ENCODE measurements at regions not wholly inside any gene's neighbourhood (a gene's known extent, or its start where the extent isn't known, plus 50 kb on each side); places are given as distances from the start of the nearest gene placed in this dataset.

DNA sequence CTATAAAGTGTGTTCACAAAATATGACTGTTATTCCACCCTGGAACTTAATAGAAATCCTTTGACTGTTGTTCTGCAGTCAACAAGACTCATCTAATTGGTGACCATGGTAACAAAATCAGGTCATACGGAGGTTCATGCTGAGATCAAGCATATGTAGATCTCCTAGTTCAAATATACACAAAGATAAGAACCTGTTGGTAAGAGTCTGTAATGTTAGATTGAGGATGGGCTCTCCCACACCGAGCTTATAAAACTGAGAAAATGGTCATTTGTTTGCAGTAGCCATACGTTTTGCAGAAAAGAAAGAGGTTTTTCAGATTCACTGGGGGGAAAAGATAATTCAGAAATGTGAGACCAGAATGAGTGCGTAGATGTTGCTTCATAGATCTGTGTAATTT, 468.1 kb downstream of the RPS6KC1 start:
- DNase-seq (ENCODE audit: low read depth) = no peak
- TF ChIP-seq, protein P1, sequence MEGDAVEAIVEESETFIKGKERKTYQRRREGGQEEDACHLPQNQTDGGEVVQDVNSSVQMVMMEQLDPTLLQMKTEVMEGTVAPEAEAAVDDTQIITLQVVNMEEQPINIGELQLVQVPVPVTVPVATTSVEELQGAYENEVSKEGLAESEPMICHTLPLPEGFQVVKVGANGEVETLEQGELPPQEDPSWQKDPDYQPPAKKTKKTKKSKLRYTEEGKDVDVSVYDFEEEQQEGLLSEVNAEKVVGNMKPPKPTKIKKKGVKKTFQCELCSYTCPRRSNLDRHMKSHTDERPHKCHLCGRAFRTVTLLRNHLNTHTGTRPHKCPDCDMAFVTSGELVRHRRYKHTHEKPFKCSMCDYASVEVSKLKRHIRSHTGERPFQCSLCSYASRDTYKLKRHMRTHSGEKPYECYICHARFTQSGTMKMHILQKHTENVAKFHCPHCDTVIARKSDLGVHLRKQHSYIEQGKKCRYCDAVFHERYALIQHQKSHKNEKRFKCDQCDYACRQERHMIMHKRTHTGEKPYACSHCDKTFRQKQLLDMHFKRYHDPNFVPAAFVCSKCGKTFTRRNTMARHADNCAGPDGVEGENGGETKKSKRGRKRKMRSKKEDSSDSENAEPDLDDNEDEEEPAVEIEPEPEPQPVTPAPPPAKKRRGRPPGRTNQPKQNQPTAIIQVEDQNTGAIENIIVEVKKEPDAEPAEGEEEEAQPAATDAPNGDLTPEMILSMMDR (IDR thresholded peaks at IDR 0.05; ENCODE audit: insufficient read depth, low read depth, low read length, missing control alignments) = no peak
- H3K4me3 ChIP-seq (ENCODE audit: low read depth, low read length) = no peak overlapping the region

DNA sequence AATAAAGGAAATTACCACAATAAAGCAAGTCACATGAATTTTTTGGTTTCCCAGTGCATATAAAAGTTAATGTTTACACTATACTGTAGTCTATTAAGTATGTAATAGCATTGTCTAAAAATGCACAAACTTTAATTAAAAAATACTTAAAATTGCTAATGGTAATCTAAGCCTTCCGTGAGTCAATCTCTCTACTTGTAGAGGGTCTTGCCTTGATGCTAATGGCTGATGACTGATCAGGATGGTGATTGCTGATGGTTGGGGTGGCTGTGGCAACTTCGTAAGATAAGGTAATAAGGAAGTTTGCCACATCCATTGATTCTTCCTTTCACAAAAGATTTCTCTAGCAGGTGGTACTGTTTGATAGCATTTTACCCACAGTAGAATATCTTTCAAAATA, 466.6 kb upstream of the PROX1 start:
- no peak for DNase-seq (ENCODE audit: low read depth)
- TF ChIP-seq, protein P1 (IDR thresholded peaks at IDR 0.05; ENCODE audit: insufficient read depth, low read depth, low read length, missing control alignments) = no peak
- no peak overlapping the region for H3K4me3 ChIP-seq (ENCODE audit: low read depth, low read length)

DNA sequence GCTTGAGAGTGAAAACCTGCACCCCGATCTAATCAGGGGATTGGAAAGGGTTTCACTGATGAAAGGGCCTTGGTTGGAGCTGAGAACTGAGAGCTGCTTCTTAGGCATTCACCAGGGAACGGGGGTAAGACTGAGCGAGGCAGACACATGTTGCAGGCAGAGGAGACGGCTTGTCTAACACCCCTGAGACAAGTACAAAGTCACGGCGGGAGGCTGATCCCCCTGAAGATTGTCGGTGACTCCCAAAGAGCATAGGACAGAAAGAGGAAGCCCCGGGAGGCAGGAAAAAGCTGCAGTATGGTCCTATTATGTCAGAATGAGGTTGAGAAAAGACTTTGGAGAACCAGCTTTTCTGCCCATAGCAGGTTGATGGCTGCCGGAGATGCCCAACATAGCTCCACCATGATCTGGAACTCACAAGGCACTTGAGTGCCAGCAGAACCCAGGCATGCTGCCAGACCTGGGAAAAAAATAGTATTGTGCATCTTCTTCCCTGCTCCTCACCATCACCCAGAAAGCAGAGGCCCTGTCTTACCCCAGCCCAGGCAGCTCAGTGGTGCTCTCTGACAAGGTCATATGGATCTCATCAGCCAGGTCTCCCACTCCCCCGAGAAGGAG, 463.9 kb upstream of the PROX1 start:
- no peak for DNase-seq (ENCODE audit: low read depth)
- no peak overlapping the region for H3K4me3 ChIP-seq (ENCODE audit: low read depth, low read length)
- TF ChIP-seq, protein P1 (IDR thresholded peaks at IDR 0.05; ENCODE audit: insufficient read depth, low read depth, low read length, missing control alignments) = no peak

DNA sequence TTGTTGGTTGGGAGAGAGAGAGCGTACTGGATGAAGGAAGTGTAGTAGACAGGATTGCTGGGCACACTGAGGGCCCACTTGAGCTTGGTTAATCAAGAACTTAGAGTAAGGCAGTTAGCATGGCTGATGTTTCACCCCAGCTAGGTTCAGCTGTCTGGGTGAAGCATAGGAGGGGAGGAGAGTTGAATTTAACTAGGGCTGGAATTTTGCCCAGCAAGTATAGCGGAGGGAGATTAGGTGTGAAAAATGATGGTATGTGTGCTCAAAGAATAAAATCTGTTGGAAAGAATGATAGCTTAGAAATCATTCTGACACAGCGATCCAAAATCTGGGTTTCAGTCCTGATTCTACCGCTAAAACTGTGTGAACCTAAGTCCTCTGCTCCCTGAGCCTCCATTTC, 461.5 kb upstream of the PROX1 start:
- TF ChIP-seq, protein P1 (IDR thresholded peaks at IDR 0.05; ENCODE audit: insufficient read depth, low read depth, low read length, missing control alignments) = no peak
- no peak overlapping the region for H3K4me3 ChIP-seq (ENCODE audit: low read depth, low read length)
- no peak for DNase-seq (ENCODE audit: low read depth)

DNA sequence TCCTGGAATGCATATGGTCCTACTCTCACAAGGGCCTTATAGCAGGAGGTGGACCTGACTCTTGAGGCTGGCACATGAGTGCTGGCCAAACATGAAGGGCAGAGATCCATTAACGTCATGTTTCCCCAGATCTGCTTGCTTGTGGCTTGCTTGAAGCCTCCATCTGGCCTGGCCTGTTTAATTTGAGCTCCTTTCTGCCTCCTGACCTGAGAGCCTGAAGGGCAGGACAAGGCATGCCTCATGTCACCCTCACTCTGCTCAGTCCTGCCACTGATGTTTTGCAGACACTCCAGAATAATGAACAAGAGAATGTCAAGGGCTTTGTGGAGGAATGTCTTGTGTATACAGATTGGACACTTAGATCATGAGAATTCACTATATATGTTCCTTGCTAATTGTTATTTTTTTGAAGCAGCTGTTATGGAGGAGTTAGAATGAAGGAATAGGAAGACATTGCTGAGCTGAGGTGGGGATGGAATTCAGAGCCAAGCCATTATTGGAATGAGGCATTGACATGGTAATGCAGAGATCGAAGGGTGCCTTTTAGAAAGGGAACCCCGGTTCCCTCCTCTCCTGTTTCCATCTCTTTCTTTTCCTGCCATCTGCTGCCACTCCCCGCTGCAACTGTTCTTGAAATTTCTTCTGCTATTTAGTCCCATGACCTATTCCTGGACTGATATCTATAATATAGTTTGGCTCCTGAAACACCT, 457.0 kb upstream of the PROX1 start:
- no peak overlapping the region for H3K4me3 ChIP-seq (ENCODE audit: low read depth, low read length)
- no peak for DNase-seq (ENCODE audit: low read depth)
- TF ChIP-seq, protein P1 (IDR thresholded peaks at IDR 0.05; ENCODE audit: insufficient read depth, low read depth, low read length, missing control alignments) = no peak

DNA sequence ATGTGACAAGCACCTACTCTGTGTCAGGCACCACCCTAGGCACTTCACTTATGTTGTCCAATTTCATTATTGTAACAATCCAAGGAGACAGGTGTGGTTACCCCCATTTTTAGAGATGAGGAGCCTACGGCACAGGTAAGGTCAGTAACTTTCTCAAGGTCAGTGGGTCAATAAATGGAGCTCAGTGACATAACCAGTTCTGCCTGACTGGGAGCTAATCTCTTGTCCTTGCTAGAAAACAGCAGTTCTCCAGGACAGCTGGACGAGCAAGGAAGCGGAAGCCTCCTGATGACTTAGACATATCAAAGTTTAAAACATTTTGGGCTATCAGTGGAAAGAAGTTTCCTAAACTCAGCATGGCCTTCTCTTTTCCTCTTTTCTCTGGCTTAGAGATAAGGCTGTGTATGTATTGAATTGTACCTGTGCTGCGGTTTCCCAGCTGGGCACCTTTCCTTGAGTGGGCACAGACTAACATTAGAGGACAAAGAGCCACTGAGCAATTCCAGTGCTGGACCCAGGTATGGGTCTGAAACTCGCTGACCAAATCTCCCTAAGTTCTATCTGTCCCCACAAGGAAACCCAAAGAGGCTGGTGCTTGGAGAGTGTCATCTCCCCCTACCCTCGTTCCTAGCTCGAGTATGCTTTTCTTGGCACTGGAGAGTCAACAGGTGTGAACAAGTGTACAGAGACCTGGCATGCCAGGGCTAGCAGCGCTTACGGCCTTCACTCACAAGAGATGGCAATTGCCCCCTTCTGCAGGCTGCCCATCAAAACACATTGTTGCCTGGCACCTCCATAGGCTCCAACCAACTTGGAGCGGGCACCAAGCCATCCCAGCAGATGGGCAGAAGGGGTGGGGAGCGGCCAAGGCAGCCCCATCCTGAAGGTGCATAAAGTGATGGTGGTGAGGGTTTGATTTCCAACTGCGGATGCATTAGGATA, 456.1 kb upstream of the PROX1 start:
- H3K4me3 ChIP-seq (ENCODE audit: low read depth, low read length) = no peak overlapping the region
- DNase-seq (ENCODE audit: low read depth) = no peak

More for the DNA sequence above, 456.1 kb upstream of the PROX1 start:
- TF ChIP-seq, protein P1 (IDR thresholded peaks at IDR 0.05; ENCODE audit: insufficient read depth, low read depth, low read length, missing control alignments) = no peak

Measured in GM12865 (cell line).